ENCODE measurements at regions not wholly inside any gene's neighbourhood (a gene's known extent, or its start where the extent isn't known, plus 50 kb on each side); places are given as distances from the start of the nearest gene placed in this dataset.

GRCh38 chr1:103177108-103177775 lies 68.9 kb upstream of the COL11A1 start:
- H3K4me1 ChIP-seq (ENCODE audit: insufficient read depth, low read length, poor library complexity, severe bottlenecking), result no peaks in the 10 kb centered on the region
- H3K9me2 ChIP-seq (replicated peaks; ENCODE audit: low read depth, low read length), result no peaks in the 10 kb centered on the region
- no peaks in the 10 kb centered on the region for H3K79me2 ChIP-seq (ENCODE audit: insufficient read depth, low read length)
- H3K27me3 ChIP-seq (ENCODE audit: insufficient read depth, low read length, poor library complexity, severe bottlenecking), result no peaks in the 10 kb centered on the region
- no peak overlapping the region for H3K4me3 ChIP-seq (ENCODE audit: low read length, poor library complexity, severe bottlenecking)
- H4K20me1 ChIP-seq (ENCODE audit: insufficient read depth, low read length, poor library complexity, severe bottlenecking), result no peaks in the 10 kb centered on the region
- TF ChIP-seq, protein P1, sequence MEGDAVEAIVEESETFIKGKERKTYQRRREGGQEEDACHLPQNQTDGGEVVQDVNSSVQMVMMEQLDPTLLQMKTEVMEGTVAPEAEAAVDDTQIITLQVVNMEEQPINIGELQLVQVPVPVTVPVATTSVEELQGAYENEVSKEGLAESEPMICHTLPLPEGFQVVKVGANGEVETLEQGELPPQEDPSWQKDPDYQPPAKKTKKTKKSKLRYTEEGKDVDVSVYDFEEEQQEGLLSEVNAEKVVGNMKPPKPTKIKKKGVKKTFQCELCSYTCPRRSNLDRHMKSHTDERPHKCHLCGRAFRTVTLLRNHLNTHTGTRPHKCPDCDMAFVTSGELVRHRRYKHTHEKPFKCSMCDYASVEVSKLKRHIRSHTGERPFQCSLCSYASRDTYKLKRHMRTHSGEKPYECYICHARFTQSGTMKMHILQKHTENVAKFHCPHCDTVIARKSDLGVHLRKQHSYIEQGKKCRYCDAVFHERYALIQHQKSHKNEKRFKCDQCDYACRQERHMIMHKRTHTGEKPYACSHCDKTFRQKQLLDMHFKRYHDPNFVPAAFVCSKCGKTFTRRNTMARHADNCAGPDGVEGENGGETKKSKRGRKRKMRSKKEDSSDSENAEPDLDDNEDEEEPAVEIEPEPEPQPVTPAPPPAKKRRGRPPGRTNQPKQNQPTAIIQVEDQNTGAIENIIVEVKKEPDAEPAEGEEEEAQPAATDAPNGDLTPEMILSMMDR (conservative IDR thresholded peaks at IDR 0.05; ENCODE audit: low read length), result no peak
- H3K4me2 ChIP-seq (ENCODE audit: low read depth, low read length, poor library complexity, severe bottlenecking), result no peak overlapping the region
- H3K9me3 ChIP-seq (ENCODE audit: insufficient read depth, low read depth, low read length), result no peaks in the 10 kb centered on the region
- H3F3A ChIP-seq (ENCODE audit: low read depth), result no peaks in the 10 kb centered on the region
- no peak overlapping the region for H3K9ac ChIP-seq (ENCODE audit: low read depth, low read length, poor library complexity, severe bottlenecking)
- no peaks in the 10 kb centered on the region for H3K36me3 ChIP-seq (ENCODE audit: insufficient read depth, low read length)
- no peak overlapping the region for H2AFZ ChIP-seq (ENCODE audit: low read length)

DNA sequence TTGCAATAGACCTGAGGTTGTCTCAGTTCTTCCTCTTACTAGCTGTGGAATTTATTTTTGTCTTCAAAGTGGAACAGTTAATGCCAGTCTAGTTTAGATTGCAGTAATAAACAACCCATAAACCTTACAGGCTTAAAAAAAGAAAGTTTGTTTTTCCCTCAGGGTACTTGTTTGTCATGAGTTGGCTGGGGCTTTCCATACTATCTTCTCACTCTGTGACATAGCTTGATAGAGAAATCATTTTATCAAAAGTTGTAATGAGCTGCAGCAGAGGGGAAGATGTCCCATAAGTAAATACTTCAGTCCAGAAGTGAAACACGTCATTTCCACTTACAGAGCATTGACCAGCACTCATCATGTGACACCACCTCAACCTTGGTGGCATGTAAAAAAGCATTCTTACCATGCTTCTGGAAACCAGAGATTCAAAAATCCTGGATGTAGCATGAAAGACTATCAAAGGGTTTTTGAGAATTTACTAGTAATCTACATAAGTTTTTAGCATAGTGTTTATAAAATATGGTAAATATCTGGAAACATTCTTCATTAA lies 62.8 kb upstream of the COL11A1 start:
- H3K9me3 ChIP-seq (ENCODE audit: insufficient read depth, low read depth, low read length), result no peaks in the 10 kb centered on the region
- no peak overlapping the region for H2AFZ ChIP-seq (ENCODE audit: low read length)
- no peaks in the 10 kb centered on the region for H3K4me1 ChIP-seq (ENCODE audit: insufficient read depth, low read length, poor library complexity, severe bottlenecking)
- no peaks in the 10 kb centered on the region for H4K20me1 ChIP-seq (ENCODE audit: insufficient read depth, low read length, poor library complexity, severe bottlenecking)
- H3K36me3 ChIP-seq (ENCODE audit: insufficient read depth, low read length), result no peaks in the 10 kb centered on the region
- no peak overlapping the region for H3K9ac ChIP-seq (ENCODE audit: low read depth, low read length, poor library complexity, severe bottlenecking)
- no peaks in the 10 kb centered on the region for H3K27me3 ChIP-seq (ENCODE audit: insufficient read depth, low read length, poor library complexity, severe bottlenecking)
- TF ChIP-seq, protein P1 (conservative IDR thresholded peaks at IDR 0.05; ENCODE audit: low read length), result no peak
- no peak for TF ChIP-seq EZH2phosphoT487 (IDR thresholded peaks at IDR 0.05; ENCODE audit: borderline replicate concordance)
- no peaks in the 10 kb centered on the region for H3K9me2 ChIP-seq (replicated peaks; ENCODE audit: low read depth, low read length)
- no peak overlapping the region for H3K4me3 ChIP-seq (ENCODE audit: low read length, poor library complexity, severe bottlenecking)
- H3K4me2 ChIP-seq (ENCODE audit: low read depth, low read length, poor library complexity, severe bottlenecking), result no peak overlapping the region
- H3F3A ChIP-seq (ENCODE audit: low read depth), result no peaks in the 10 kb centered on the region
- H3K79me2 ChIP-seq (ENCODE audit: insufficient read depth, low read length), result no peaks in the 10 kb centered on the region

GRCh38 chr1:103170609-103171008 lies 62.3 kb upstream of the COL11A1 start:
- no peak overlapping the region for H3K4me2 ChIP-seq (ENCODE audit: low read depth, low read length, poor library complexity, severe bottlenecking)
- TF ChIP-seq, protein P1 (conservative IDR thresholded peaks at IDR 0.05; ENCODE audit: low read length), result no peak
- TF ChIP-seq EZH2phosphoT487 (IDR thresholded peaks at IDR 0.05; ENCODE audit: borderline replicate concordance), result no peak
- no peaks in the 10 kb centered on the region for H3K4me1 ChIP-seq (ENCODE audit: insufficient read depth, low read length, poor library complexity, severe bottlenecking)
- H3F3A ChIP-seq (ENCODE audit: low read depth), result no peaks in the 10 kb centered on the region
- no peaks in the 10 kb centered on the region for H3K27me3 ChIP-seq (ENCODE audit: insufficient read depth, low read length, poor library complexity, severe bottlenecking)
- H3K9me3 ChIP-seq (ENCODE audit: insufficient read depth, low read depth, low read length), result no peaks in the 10 kb centered on the region
- no peaks in the 10 kb centered on the region for H3K9me2 ChIP-seq (replicated peaks; ENCODE audit: low read depth, low read length)
- no peaks in the 10 kb centered on the region for H4K20me1 ChIP-seq (ENCODE audit: insufficient read depth, low read length, poor library complexity, severe bottlenecking)
- H3K36me3 ChIP-seq (ENCODE audit: insufficient read depth, low read length), result no peaks in the 10 kb centered on the region
- no peak overlapping the region for H3K9ac ChIP-seq (ENCODE audit: low read depth, low read length, poor library complexity, severe bottlenecking)
- no peak overlapping the region for H2AFZ ChIP-seq (ENCODE audit: low read length)
- H3K4me3 ChIP-seq (ENCODE audit: low read length, poor library complexity, severe bottlenecking), result no peak overlapping the region
- no peaks in the 10 kb centered on the region for H3K79me2 ChIP-seq (ENCODE audit: insufficient read depth, low read length)
